GM21526 (cell line): ENCODE measurements at regions not wholly inside any gene's neighbourhood (a gene's known extent, or its start where the extent isn't known, plus 50 kb on each side); places are given as distances from the start of the nearest gene placed in this dataset.

Experiments
- ATAC-seq: cut with Tn5 transposase; IDR thresholded peaks from one replicate; pipeline ENCODE4 v1.9.1; 2021; ENCODE audit warnings: moderate library complexity; ENCODE audit not compliant: unreplicated experiment, low FRiP score

DNA sequence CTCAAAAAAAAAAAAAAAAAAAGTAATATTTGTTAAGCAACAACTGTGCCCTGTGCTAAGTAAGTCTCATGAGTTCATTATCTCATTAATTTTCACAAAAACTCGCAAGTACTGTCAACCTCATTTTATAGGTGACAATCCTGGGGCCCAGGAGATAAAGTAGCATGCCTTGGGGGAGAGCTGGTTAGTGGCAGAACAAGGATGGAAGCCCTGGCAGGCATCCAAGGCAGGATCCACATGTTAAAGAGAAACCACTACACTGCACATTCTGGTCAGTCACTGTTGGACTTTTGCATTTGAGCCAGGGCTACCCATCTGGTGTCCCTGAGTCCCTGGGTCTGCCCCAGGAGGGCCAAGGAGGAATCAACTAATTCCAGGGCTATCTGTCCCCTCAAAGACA is 54.6 kb downstream of the ZFP36L2 start:
- no peak for ATAC-seq

DNA sequence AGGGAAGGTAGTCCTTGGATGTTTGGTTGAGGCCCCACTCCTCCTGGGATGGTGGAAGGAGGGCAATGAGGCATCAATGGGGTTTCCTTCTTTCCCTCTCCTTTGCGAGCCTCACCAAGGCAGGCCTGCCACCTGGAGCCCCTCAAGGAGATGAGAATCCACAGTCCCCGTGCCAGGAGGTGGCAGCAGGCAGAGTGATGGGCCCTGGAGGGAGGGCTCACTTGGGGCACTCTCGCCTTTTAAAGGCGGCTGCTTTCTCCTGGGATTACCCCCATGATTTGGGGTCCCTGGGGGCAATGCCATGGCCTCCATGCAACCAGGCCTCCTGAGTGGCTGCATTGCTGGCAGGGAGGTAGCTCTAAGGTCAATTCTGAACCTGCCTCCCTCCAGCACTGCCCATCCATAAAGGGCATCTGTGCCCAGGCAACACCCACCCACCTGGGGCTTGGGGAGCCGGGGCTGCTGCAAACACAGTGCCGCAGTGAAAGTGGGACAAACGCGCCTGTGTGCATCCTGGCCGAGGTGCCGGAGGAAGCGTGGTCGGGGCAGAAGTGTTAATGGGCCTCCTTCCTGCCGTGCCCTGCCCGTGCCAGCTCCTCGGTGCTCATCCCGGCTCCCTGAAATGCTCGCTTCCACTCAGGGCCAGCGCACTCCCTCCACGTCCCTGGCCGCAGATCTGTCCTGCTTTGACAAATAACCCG is 55.9 kb downstream of the ZFP36L2 start:
- ATAC-seq = no peak

DNA sequence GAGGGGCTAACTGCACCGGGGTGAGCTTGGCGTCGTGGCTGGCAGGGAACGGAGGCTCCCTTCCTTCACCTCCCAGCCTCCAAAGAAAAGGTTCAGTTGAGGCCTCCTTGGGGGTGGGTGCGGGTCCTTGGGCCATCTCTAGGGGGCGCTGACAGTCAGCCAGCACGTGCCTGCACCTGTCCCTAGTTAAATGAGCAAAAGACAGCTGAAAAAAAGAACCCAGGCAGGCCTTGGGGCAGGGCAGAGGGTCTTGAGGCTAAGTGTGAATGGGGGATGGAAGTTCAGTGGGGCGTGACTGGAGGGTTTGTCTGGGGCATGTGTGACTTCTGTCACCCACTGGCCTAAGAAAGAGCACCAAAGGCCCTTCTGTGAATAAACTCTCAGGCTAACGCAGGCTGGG is 56.4 kb downstream of the ZFP36L2 start:
- no peak for ATAC-seq

DNA sequence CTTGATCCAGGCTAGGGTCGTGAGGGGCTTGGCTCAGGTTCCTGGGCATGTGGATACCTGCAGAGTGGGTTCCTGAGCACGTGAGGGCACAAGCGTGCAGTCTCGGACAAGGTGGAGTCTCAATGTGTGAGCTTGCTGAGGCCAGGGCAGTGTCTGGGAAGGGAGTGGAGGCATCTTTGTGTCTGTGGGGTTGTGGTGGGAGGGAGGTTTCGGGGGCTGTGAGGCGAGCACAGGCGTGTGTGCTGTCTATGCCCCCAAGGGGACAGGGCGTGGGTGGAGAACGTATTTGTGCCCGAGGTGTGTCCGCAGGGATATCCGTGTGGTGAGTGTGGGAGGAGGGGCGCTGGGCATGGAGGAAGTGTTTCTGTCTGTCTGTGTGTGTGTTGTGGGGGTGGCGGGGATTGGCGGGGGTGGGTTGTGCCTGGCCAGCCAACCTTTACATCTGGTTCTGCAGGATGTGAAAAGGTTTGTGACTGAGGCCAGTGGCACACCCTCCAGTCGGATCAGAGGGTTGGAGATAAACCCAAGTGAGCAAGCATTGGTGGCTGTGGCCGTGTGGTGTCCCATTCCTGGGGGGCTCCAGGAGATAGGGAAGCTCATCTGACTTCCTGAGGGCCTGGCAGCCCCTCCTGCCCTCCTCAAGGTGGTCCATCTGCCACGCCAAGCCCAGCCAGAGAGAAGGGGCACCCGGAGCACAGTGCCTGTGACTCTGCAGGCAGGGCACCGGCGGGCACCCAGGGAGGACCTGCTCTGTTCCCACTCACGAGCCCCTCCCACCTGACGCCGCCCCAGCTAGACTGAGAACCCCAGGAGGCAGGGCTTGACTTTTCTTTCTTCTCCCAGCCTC is 57.1 kb downstream of the ZFP36L2 start:
- ATAC-seq = no peak

DNA sequence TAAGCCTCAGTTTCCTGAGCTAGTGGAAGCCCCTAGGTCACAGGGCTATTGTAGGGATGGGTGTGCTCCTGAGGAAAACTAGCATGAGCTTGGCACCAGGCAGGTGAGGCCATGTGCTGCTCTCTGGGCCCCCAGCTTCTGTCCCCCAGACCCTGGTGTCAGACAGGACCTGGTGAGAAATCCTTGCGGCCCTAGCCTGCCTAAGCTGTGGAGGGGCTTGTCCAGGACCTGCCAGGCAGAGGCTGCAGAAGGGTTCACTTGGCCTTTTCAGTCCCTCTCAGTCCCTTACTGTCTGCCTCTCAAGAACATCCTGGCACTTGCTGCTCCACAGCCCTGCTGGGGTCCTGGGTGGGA is 58.4 kb downstream of the ZFP36L2 start:
- ATAC-seq = no peak

DNA sequence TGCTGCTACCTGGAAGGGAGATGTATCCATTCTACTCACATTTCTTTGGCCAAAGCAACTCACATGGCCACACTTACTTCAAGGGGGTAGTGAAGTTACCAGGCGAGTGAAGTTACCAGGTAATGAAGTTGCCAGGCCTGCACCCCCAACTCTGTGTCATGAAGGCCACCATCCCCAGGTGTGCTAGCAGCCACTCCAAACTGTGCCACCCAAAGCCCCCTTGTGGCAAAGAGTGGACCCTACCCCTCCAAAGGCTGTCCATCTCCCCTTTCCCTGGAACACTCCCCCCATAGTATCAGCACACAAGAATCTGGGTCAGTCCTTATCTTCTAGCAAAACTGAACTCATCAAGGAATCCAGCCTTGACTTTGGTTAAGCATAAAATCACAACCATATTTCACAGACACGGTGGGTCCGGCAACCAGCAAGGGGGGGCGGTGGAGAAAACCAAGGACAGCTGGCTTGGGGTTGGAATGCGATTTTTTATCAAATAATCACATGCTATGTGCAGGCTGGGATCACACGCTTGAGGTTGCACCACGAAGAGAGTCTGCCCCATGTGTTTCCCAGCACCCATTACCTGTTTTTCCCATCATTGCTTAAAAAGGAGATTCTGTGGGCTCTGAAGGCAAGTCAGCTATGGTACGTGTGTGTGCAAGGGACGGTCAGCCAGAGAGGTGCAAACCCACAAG is 60.9 kb downstream of the ZFP36L2 start:
- ATAC-seq = no peak

DNA sequence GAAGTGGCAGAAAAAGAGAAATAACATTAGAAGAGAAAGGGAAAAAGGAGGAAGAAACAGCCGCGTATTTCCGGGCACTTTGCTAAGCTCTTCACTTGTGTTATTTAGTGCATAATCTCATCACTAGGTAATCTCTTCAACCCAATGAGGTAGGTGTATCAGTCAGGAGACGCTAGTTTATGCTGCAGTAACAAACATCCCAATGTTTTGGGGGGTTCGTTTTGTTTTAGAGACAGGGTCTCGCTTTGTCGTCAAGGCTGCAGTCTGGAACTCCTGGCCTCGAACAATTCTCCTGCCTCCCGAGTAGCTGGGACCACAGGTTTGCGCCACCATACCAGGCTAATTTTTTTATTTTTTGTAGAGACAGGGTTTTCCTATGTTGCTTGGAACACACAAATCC is 61.7 kb downstream of the ZFP36L2 start:
- ATAC-seq = no peak

DNA sequence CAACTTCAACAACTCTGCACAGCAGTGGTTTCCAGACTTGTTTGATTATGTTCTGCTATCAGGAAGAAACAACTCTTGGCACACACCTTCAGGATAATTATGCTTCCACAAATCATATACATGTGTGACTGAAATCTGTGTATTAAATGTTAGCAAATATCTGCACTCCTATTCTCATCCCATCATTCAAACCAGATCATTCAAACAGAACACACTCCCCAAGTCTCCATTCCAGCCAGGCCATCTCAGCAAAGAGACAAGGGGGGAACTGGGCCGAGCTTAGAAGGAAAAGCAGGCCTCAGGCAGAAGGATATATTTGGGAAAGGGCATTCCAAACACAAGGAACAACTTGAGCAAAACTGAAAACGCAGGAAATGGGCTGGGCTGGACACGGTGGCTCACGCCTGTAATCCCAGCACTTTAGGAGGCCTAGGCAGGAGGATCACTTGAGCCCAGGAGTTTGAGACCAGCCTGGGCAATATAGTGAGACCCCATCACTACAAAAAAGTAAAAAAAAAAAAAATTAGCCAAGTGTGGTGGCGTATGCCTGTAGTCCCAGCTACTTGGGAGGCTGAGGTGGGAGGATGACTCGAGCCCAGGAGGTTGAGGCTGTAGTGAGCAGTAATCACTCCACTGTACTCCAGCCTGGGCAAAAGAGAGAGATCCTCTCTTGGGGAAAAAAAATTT is 62.7 kb downstream of the ZFP36L2 start:
- ATAC-seq = no peak

DNA sequence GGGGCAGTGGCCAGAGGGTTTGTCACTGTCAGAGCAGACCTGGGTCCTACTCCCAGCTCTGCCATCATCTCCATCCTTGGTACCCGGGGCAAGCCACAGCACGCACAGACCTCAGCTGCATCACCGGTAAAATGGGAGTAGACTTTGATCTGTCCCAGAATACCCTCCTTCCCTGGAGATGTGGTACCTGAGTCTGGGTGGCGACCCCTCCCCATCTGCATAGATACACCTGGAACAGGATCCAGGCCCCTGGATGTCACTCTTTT is 64.0 kb downstream of the ZFP36L2 start:
- ATAC-seq = no peak

DNA sequence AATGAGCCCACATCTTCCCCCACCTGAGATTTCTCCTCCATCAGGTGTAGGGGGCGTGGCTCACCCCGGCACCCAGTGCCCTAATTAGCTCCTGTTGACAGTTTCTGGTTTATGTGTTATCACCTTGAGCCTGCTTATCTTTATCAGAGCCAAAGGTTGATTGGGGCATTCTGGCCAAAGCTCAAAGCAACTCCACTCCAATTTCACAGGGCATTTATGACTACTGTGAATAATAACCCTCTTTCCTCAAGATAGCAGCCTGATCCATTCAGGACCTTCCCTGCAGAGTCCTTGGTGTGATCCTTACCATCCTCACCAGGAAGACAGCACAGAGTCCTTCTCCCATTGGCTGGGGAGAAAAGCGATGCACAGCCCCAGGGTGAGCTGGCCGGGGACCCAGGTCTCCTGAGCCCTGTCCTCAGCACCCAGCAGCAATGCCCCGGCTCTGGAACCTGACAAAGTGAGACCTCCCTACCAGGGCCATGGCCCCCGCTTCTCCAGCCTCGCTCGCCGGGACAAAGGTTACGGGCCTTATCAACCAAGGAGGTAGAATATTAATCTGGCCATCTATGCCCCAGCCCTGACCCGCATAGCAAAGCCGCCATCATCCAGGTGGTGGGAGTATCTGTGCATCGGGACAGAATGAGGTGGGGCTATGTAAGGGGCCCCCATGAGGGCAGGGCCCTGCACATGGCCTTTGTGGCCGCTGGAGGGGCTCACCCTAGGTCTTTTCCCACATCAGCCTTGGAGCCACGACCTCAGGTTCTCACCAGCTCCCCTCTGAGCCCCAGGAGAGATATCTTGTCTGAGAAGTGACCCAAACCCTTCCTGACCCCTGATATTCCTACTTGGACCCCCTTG is 64.5 kb downstream of the ZFP36L2 start:
- no peak for ATAC-seq

DNA sequence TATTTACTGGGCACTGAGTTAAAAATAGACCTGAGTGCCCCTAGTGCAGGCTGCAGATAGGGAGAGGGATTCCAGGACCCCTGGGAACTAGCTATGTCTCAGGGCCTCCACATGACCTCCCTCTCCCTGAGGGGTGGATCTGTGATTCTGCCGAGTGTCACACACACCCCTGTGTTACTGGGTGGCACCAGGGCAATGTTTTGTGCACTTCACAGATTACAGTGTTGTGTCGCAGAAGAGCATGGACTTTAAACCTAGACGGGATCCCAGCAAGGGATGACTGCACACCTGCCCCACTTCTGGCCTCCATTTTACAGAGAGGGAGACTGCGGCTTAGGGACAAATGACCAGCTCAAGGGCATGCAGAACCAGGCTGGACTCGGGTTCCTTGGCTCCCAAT is 65.6 kb downstream of the ZFP36L2 start:
- ATAC-seq = no peak

DNA sequence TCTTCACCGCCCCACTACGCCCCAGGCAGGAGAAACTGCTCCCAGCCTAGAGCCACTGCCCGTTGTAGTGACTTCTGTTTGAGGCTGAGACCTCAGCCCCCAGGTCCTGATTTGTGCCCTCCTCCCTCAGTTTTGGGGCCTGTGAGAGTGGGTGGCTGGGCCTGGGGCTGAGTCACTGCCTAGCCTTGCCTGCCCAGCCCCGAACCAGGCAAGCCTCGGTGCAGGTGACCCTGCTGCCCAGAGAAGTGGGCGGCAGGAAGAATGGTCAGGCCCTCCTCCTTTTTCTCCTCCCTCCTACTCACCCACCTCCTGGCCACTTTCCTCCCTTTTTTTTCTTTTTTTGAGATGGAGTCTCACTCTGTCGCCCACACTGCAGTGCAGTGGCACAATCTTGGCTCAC is 66.6 kb downstream of the ZFP36L2 start:
- ATAC-seq = no peak

DNA sequence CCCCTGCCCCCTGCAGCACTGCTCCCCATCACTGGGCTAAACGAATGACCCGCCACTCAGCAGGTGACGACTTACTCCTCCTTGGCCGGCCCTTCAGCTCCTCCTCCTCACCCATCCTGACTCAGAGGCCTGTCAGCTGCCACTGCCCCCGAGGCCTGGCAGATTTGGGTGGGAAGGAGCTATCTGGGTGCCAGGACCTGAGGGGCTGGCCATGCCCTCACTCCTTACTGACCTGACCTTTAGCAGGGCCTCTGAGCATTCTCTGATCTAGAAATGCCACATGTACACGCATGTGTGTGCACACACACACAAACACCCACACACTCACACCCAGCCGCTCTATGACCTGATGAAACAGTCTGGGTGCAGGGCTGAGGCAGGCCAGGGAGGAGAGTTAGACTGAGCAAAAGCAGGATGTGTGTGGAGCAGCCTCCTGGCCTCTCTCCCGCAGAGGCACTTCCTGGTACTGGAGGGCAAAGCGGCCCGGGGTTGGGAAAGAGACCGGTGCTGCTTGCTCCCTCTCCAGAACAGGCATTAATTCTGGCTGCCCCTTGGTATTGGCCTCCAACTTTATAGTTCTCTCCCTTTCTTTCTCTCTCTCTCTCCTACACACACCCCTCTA is 68.0 kb downstream of the ZFP36L2 start:
- peak; percentile 10 for ATAC-seq

DNA sequence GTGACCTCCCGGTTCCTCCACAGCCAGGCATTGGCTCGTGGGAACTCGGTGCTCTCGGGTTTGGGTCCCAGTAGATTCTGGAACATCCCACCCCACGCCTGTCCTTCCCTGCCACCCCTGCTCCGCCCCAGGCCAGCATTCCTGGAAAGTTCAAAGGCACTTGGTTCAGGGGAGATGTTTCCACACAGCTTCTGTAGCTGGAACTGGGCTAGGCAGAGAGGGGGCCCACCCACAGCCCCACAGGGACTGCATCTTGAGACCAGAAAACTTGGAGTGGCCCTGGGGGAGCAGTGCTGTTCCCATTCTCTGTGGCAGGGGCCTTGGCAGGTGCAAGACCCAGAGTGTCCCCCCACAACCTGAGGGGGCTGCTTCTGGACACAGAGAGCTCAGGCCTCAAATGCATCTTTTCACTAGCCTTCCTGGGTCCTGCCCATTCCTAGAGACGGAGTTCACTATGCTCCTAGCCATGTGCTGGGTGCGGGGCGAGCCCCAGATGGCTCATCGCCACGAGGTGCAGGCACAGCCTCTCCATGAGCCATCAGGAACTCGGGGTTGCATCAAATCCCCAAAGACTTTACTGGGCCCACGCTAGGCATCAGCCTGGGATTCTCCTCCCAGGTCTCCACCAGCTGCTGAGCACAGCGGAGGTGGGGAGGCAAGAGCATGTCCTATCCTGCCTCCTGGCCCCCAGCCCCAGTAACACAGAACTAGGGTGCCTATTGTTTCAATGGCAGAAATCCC is 68.7 kb downstream of the ZFP36L2 start:
- no peak for ATAC-seq

DNA sequence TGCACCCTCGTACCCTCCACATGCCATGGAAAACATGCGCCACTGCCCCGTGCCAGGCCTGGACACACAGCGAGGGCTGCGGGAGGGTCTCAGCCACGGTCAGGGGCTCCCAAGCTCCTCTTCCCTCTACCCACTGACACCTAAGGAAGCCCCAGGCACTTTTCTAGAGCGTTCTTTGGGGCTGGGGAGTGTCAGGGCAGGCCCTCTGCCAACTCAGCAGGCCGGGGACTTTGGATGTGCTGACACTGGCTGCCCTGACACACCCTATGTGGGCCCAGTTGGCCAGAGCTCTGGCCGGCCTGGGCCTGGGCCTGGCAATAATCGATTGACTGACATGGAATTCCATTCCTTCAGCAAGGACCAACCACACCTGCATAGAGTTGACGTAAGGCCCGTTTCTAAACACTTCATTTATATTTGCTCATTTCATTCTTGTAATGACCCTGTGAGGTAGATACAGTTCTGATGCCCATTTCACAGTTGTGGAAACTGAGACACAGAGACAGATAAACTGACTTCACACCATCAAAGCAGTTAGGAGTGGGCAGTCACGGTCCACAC is 70.5 kb downstream of the ZFP36L2 start:
- no peak for ATAC-seq

DNA sequence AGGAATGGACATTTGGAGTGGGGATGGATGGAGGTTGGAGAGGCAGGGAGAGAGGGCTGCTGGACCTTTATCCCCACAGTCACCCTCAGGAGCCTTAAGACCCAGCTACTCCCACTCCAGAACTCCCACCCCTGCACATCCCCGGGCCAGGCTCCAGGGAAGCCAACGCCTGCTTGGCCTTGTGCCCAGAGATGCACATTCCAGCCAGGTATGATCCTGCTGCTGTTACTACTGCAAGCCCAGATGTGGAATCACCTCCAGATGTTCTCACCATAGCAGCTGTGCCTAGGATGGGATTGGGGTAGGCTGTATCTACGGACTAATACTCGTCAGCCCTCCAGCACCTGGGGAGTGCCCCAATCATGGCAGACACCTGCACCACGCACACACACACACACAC is 71.7 kb downstream of the ZFP36L2 start:
- ATAC-seq = no peak

DNA sequence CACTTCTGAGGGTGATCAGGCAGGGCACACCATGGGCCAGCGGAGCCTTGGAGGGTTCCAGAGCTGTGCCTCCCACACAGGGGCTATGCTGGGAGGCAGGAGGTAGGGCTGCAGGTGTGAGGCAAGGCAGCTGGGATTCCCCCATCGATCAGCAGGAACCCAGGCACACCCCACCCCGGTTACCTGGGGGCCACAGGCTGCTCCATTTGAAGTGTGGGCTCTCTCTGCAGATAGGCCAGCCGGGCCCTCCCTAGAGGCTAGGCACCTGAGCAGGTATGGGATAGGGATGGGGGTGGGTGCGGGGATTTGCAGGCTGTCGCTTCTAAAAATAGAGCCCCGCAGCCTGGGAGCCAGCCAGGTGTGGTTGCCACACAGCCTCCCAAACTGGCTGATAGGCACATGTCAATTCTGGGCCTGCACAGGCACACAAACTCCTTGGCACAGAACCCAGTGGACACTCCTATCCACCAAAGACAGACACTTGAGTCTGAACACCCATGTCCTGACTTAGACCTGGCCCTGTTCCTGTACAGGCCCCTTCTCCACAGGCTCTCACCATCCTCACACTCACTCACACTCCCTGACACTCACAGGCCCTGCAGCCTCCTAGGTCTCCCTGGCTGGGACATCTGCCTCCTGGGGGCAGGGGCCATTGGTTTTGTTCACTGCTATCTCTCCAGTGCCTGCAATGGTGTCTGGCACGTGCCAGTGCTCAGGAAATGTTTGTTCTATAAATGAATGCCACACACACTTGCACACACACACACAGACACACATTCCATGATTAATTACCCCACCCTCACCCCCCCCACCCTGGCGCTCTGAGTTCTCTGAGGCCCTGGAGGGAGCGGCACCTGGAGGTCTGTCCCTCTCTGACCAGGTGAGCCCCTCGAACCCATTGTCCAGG is 73.4 kb downstream of the ZFP36L2 start:
- ATAC-seq = no peak

DNA sequence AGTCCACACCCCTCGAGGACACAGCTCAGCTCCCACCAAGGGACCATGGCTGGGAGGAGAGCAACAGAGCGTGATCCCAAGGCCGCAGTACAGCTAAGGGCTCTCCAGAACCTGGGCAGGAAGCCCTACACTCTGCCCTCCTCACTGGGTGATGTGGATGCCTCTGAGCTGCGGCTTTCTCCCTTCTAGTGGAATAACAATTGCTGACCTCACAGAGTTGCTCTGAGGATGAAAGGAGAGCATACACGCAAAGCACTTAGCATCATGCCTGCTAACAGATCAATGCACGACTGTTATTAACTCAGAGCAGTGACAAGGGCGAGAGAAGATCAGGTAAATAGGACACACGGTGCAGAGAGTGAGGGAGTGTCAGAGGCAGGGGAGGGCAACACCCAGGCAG is 74.2 kb downstream of the ZFP36L2 start:
- ATAC-seq = no peak
